ENCODE measurements at regions not wholly inside any gene's neighbourhood (a gene's known extent, or its start where the extent isn't known, plus 50 kb on each side); places are given as distances from the start of the nearest gene placed in this dataset.

- DNase-seq (ENCODE audit: low read depth): no peak
Observed at GRCh38 chr1:172801771-172802322, 142.9 kb downstream of the FASLG start.

- no peak for DNase-seq (ENCODE audit: low read depth)
Observed at GRCh38 chr1:172809750-172810149, 150.8 kb downstream of the FASLG start.

GRCh38 chr1:172810480-172811175 is 151.7 kb downstream of the FASLG start:
- no peak for DNase-seq (ENCODE audit: low read depth)

- DNase-seq (ENCODE audit: low read depth): no peak
Observed at GRCh38 chr1:172811694-172812093, 152.8 kb downstream of the FASLG start.

- no peak for DNase-seq (ENCODE audit: low read depth)
Observed at GRCh38 chr1:172812118-172812517, 153.2 kb downstream of the FASLG start.

- no peak for DNase-seq (ENCODE audit: low read depth)
Observed at GRCh38 chr1:172813330-172813729, 154.4 kb downstream of the FASLG start.

- no peak for DNase-seq (ENCODE audit: low read depth)
Observed at GRCh38 chr1:172814428-172814827, 155.5 kb downstream of the FASLG start.

- no peak for DNase-seq (ENCODE audit: low read depth)
Observed at GRCh38 chr1:172815740-172816139, 156.8 kb downstream of the FASLG start.

GRCh38 chr1:172818841-172819527 is 160.1 kb downstream of the FASLG start:
- peak; percentile 53 for DNase-seq (ENCODE audit: low read depth)

- no peak for DNase-seq (ENCODE audit: low read depth)
Observed at GRCh38 chr1:172820475-172821158, 161.7 kb downstream of the FASLG start.

GRCh38 chr1:172821609-172822274 is 162.8 kb downstream of the FASLG start:
- no peak for DNase-seq (ENCODE audit: low read depth)

GRCh38 chr1:172822886-172823285 is 164.0 kb downstream of the FASLG start:
- DNase-seq (ENCODE audit: low read depth): no peak

GRCh38 chr1:172823534-172823933 is 164.6 kb downstream of the FASLG start:
- DNase-seq (ENCODE audit: low read depth): no peak

- no peak for DNase-seq (ENCODE audit: low read depth)
Observed at GRCh38 chr1:172824209-172824608, 165.3 kb downstream of the FASLG start.

- DNase-seq (ENCODE audit: low read depth): no peak
Observed at GRCh38 chr1:172826096-172826741, 167.3 kb downstream of the FASLG start.

- DNase-seq (ENCODE audit: low read depth): no peak
Observed at GRCh38 chr1:172827301-172827700, 168.4 kb downstream of the FASLG start.

- DNase-seq (ENCODE audit: low read depth): no peak
Observed at GRCh38 chr1:172827841-172828240, 168.9 kb downstream of the FASLG start.

- DNase-seq (ENCODE audit: low read depth): no peak
Observed at GRCh38 chr1:172832006-172832725, 173.3 kb downstream of the FASLG start.

- no peak for DNase-seq (ENCODE audit: low read depth)
Observed at GRCh38 chr1:172833954-172834353, 175.1 kb downstream of the FASLG start.

GRCh38 chr1:172834609-172835008 is 175.7 kb downstream of the FASLG start:
- DNase-seq (ENCODE audit: low read depth): no peak

- DNase-seq (ENCODE audit: low read depth): no peak
Observed at GRCh38 chr1:172835834-172836233, 176.9 kb downstream of the FASLG start.
